SK-MEL-5 (cell line): ENCODE measurements at regions not wholly inside any gene's neighbourhood (a gene's known extent, or its start where the extent isn't known, plus 50 kb on each side); places are given as distances from the start of the nearest gene placed in this dataset.
"Not testable (repeated sequence)": the region's sequence is repeated elsewhere in the genome, so short reads cannot be mapped to it uniquely, and the experiment has no call there.

Source experiments
- DNase-seq: peaks from one replicate; pipeline ENCODE4 v3.0.0-alpha.2; 2016; ENCODE audit warnings: low read depth, low spot score
- in situ Hi-C: cut with HindIII; loops from 2 replicates; pipeline ENCODE4 v1.10.0; 2016; ENCODE audit warnings: low sequenced_read_pairs, high pct_unique_total_duplicates, low pct_unique_long_range_greater_than_20kb

DNA sequence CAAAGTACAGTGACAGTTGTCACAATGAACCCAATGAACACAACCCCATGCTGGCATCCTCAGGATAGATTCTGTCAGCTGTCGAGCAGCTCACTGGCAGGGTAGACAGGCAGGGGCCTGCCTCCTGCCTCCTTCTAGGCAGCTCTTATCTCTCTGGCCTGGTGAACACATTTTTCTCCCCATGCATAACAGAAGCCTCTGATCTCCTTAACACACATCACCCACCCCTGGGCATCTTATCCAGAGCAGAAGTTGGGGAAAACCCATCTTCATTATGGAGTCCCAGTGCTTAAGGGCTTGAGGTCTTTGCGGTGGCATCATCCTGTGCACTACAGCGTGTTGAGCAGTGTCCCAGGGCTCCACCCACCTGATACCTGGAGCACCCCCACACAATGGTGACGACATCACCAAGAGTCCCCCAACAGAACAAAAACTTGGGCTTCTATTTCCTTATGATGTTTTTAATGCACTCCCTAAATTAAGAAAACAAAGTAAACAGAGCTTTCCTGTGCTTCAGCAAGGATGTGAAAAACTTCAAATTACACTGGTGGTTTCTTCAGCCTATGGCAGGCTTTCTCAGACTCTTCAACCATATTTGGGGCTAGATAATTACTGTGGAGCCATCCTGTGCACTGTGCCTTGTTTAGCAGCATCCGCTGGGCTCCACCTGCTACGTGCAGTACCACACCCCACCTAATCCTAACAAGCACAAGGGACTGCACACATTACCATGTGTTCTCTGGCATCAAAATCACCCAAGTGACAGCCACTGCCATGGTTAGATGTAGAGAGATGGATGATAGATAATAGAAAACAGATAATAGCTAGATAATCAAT is 277.4 kb upstream of the USP9Y start:
- DNase-seq: no peak

DNA sequence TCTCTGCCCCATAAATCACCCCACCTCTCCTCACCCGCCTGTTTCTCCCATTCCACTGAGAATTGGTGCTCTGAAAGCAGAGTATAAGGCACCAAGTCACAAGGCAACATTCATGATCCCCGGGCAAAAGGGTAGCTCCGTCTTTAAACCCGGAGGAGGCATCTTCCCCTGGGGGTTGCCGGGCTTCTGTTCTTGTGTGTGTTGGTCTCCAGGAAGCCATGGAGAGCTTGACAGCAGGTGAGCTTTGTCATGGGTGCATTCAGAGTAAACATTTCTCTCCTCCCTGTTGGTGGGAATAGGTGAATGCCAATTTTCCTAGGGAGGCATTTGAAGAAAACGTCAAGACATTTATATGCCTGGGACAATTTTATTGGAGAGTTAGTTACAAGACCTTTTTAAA is 275.5 kb upstream of the USP9Y start:
- in situ Hi-C loops: no loop called here
- DNase-seq: peak; percentile 51

More for the DNA sequence above, 277.4 kb upstream of the USP9Y start:
- in situ Hi-C loops: no loop called here

DNA sequence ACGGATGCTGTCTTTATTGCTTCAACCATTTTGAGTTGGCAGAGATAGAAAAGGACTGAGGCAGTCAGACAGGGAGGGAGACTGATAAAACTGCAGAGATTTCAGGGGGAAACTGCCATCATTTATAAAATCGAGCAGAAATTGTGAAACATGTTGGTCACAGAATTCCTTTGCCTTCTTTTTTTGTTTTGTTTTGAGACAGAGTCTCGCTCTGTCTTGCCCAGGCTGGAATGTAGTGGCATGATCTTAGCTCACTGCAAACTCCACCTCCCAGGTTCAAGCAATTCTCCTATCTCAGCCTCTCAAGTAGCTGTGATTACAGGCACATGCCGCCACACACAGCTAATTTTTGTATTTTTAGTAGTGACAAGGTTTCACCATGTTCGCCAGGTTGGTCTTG is 273.7 kb upstream of the USP9Y start:
- no peak for DNase-seq
- in situ Hi-C loops: no loop called here

DNA sequence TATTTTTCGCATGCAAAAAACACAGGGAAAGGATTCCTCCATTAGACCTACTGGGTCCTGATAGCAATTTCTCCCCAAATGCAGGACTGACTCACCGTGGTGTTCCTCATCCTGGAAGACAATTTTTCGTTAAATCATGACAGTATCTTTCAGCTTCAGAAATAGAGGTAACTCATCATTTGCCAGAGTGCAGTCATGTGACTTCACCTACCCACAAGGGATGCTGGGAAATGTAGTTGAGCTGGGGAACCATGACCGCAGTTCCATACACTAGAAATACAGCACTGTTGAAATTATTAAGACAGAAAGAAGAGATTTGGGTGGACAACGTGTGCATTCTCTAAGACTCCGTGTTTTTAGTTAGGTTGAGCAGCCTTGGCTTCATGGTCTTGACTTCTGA is 269.5 kb upstream of the USP9Y start:
- in situ Hi-C loops: no loop called here
- DNase-seq: no peak

DNA sequence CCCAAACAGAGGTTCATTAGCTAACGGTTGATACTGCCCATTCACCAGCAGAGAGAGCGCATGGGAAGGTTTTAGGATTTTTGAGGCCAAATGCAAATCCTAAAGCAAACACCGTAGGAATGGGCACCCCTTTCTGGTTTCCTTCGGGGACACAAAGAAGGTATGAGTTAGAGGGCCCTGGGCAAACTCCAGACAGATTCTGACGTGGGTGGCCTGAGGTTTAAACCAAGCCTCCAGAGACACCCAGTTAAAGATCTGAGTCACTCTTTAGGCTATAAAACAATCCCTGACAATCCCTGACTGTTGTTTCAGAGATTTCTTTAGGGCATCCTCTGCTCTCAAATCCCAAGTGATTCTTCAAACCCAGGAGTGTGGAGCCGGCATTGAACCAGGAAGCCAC is 262.2 kb upstream of the USP9Y start:
- in situ Hi-C loops, DNase-seq: not testable (repeated sequence)

DNA sequence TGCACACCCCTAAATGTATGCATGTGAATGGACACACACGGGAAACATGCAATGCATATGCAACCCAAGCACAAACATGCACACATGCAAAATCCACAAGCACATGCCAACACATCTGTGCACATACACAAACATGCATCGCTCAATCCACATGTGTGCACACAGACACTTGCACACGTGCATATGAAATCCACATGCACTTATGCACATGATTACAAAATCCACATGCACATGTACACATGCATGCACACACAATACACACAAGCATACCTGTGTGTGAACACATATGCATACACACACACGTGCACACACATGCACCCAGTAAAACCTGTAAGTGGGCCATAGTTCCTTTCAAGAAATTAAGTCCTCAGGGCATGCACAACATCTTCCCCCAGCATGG is 256.8 kb upstream of the USP9Y start:
- DNase-seq: no peak
- in situ Hi-C loops: no loop called here

DNA sequence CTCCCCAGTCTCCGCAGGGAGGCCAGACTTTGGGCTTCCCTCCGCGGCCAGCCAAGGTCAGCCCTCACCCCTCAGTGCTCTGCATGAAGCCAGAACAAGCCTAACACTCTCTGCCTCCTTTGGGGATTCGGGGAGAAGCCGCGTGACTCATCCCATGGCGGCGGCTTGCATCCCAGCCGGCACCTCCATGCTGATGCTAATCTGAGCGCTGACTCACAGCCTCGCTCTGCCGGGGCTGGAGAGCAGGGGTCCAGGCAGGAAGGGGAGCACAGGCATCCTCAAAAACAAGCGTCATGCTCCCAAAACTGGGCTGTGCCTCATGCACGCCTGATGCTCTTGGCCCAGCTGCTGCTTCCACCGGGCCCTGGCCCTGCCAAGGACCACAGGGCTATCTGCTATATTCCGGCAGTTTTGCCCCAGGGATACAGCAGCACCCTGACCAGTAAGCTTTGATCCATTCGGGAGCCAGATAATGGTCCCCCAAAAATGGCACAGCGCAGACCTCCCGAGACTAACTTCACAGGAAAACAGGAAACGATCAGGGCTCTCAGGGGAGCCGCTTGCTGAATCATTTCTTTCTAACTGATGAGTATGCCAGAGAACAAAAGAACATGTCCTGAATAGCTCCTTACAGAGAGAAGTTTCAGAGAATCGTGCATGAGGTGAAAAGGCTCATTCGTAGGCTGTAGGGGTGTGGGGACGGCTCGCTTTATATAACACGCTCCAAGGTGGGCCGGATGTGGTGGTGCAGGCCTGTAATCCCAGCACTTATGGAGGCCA is 254.4 kb upstream of the USP9Y start:
- not testable (repeated sequence) for DNase-seq

DNA sequence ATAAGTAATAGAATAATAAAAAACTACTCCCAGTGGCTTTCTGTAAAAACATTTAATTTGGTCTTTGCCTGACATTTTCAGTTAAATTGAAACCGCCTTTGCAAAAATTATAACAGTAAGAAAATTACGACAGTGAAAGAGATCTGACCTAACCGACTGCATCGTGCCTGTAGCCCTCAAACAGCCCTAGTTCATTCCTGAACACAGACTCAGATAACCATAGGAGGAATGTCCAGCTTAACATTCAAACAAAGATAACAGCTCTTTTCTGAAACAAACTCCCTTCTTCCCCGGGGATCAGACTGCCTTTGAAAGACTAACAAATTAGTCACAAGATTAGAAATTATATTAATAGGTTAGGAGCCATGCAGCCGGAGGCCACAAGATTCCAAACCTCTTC is 252.5 kb upstream of the USP9Y start:
- in situ Hi-C loops, DNase-seq: not testable (repeated sequence)

More for the DNA sequence above, 254.4 kb upstream of the USP9Y start:
- in situ Hi-C loops: not testable (repeated sequence)

DNA sequence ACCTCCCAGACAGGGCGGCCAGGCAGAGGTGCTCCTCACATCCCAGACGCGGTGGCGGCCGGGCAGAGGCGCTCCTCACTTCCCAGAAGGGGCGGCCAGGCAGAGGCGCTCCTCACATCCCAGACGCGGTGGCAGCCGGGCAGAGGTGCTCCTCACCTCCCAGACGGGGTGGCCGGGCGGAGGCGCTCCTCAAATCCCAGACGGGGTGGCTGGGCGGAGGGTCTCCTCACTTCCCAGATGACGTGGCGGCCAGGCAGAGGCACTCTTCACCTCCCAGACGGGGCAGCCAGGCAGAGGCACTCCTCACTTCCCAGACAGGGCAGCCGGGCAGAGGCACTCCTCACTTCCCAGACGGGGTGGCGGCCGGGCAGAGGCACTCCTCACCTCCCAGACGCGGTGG is 247.7 kb upstream of the USP9Y start:
- in situ Hi-C loops: not testable (repeated sequence)

DNA sequence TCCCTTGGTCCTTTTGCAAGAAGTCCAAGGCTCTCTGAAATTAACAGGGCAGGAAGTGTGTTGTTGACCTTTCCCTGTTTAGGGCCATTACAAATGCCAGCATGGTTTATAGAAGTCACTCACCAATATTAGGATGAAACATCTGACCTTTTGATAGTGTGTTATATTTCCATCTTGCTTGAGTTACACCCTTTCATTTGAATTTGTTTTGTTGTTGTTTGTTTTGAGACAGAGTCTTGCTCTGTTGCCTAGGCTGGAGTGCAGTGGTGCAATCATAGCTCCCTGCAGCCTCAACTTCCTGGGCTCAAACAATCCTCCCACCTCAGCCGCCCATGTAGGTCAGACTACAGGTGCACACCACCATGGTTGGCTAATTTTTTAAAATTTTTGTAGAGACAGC is 241.1 kb upstream of the USP9Y start:
- in situ Hi-C loops: no loop called here
- DNase-seq: no peak

More for the DNA sequence above, 247.7 kb upstream of the USP9Y start:
- not testable (repeated sequence) for DNase-seq

DNA sequence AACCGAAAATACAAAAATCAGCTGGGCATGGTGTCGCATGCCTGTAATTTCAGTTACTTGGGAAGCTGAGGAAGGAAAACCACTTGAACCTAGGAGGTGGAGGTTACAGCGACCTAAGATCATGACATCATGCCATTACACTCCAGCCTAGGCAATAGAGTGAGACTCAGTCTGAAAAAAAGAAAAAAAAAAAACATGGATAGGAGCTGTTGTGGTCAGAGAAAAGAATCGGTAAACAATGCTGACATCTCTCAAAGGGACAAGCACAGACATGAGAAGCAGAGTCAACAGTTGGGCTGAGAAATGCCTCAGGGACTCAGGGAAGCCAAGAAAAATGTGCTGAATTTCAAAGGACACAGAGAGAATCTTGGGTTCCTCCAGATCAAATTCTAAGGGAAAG is 236.9 kb upstream of the USP9Y start:
- in situ Hi-C loops: no loop called here
- no peak for DNase-seq

DNA sequence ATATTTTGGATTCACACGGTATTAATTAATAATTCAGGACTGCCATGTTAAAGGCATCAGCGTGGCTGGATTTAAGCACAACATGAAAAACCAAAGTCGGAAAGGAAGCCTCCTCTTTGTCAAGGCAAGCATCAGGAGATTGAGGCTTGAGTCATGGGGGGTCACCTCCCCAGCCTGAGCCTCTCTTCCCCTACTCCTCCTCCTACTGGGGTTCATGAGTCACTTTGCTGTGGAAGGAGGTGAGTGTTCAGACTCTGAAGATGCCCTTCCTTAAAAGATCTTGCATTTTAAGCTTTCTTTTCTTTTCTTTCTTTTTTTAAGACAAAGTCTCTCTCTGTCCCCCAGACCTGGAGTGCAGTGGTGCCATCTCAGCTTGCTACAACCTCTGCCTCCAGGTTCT is 235.3 kb upstream of the USP9Y start:
- in situ Hi-C loops: no loop called here
- DNase-seq: no peak

DNA sequence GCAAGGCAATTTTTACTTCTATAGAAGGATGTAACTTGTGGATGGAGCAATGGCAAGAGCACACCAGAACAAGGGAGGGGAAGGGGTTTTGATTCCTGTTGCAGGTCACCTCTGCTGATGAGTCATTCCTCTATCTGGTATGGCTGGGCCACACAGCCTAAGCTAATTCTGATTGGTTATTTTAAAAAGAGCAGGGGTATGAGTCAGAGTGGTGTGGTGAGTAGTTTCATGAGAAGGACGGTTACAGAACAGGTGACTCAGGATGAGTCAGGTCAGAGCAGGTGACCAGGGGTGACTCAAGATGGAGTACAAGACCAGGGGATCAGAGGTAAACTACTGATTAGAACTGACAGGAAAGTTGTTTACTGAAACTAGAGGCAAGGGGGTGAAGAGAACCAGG is 231.9 kb upstream of the USP9Y start:
- no peak for DNase-seq
- in situ Hi-C loops: no loop called here

DNA sequence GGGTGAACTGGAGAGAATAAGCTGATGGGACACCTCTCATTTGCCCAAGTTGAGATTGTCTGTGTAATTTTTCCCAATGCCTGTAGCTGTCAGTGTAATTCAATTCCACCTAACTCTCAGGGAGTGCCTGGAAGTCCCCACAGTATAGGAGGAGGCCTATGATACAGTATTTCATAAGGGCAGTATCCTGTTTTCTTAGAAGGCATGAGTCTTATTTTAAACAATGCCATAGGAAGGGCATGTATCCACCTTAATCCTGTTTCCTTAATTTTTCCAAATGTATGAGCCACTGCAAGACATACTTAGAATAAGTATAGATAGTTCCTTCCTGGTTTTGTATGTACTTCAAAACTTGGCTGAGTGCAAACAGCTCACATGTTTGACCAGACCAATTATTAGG is 226.6 kb upstream of the USP9Y start:
- no peak for DNase-seq
- in situ Hi-C loops: no loop called here

DNA sequence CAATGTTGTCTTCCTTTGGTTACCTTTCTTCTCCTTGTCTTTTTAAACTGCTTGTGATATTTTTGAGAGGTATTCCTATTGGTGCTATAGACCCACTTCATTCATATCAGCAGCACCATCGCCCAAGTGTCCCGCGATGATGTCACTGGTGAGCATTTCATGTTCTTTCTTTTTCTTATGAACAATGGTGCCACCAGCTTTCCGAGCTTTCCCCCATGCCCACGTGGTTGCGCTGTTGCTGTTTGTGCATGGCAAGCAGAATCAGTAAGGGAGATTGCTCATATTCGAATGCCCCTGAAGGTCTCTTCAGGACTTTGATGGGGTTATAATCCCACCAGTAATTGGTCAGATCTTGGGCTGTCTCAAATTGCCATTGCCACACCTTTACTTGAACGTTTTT is 221.6 kb upstream of the USP9Y start:
- in situ Hi-C loops: no loop called here
- no peak for DNase-seq

DNA sequence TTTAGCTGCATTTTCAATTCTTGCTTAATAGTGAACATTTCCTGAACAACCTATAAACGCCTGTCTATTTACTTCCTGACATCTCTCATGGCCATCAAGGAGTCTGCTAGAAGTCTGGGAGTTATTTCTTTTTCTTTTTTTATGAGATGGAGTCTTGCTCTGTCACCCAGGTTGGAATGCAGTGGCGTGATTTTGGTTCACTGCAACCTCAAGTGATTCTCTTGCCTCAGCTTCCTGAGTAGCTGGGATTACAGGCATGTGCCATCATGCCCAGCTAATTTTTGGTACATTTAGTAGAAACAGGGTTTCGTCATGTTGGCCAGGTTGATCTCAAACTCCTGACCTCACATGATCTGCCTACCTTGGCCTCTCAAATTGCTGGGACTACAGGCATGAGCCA is 217.6 kb upstream of the USP9Y start:
- in situ Hi-C loops: no loop called here
- DNase-seq: no peak

DNA sequence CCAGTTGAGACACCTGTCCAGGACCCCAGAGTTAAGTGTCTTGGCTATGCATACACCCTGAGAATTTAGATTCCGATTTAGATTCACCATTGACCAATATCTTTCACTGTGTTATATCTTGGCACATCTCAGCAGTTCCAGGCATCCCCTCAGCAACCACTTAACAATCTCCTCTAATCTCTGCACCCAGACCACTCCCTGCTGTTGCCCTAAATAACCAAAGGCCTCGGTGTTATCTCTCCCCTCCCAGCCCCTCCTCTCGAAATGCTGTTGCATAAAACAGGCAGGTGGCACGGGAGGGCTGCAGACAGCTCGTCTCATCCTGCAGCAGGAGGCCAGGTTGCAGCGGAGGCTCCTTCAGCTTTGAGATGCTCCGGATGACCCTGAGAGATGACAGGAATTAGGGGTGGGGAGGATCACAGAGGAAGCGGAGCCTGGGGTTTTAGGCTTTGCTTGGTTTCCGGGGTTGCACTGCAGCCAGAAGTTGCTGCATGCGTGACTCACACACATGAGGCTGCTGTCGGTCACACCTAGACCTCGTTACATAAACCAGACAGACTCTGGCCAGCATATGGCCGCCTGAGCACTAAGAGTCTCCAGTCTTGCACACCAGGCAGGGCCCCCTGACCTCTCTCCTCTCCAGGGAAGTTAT is 210.3 kb upstream of the USP9Y start:
- in situ Hi-C loops: no loop called here
- no peak for DNase-seq

DNA sequence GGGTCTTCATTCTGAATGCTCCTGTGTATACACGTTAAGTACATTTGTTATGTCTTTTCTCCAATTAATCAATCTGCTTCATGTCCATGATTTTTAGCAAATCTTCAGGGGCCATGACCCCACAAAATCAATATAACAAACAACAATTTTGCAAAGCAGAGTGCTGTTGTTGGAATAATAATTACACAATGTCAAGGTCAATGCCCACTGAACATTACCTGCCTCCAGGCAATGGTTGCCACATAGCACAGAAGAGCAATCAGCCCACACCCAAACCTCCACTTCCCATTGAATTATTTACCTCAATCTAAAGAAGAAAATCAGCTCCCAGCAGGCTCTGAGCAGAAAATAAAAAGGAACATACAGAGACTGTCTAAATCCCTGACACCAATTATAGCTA is 208.8 kb upstream of the USP9Y start:
- in situ Hi-C loops: no loop called here
- DNase-seq: no peak
